ENCODE measurements at regions not wholly inside any gene's neighbourhood (a gene's known extent, or its start where the extent isn't known, plus 50 kb on each side); places are given as distances from the start of the nearest gene placed in this dataset.
"Not testable (repeated sequence)": the region's sequence is repeated elsewhere in the genome, so short reads cannot be mapped to it uniquely, and the experiment has no call there.

GRCh38 chr14:83289390-83289789 is 1755.7 kb upstream of the SEL1L start:
- no peak for DNase-seq (ENCODE audit: low spot score)

DNA sequence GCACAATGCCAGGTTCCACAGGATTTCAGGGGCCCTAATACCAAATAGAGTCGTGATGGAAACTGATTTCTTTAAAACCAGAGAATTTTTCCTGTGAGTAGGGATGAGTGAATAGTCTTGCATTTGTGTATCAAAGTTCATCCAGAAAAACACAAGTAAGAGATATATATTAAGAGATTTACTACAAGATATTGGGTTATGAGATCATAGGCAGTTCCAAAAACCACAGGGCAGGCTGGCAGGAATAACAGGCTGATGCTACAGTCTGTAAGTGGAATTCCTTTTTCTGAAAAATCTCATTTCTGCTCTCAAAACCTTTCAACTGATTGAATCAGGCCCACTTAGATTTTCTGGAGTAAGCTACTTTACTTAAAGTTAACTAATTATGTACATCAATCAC is 1756.2 kb upstream of the SEL1L start:
- no peak for DNase-seq (ENCODE audit: low spot score)

GRCh38 chr14:83290447-83290846 is 1756.8 kb upstream of the SEL1L start:
- DNase-seq (ENCODE audit: low spot score), result no peak

GRCh38 chr14:83291714-83292113 is 1758.1 kb upstream of the SEL1L start:
- DNase-seq (ENCODE audit: low spot score), result no peak

- no peak for DNase-seq (ENCODE audit: low spot score)
These were observed 1761.3 kb upstream of the SEL1L start for GRCh38 chr14:83294941-83295340.

DNA sequence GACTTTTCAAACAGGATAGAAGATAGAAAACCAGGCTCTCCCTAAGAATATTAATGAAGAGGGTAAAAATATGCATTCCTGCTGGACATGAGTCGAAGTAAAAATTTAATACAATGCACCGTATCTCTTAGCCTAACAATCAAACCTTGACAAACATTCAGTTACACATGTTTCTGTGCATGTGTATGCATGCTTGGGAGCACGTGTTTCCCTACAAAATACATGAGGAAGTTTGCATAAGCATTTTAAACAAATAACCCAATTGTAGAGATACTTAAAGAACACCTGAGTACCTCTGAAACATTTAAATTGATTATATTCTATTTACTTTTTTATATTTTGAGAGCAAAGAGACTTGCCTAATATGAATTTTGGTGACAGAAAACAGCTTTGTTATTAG is 1763.7 kb upstream of the SEL1L start:
- DNase-seq (ENCODE audit: low spot score), result no peak

GRCh38 chr14:83298016-83298415 is 1764.4 kb upstream of the SEL1L start:
- not testable (repeated sequence) for DNase-seq (ENCODE audit: low spot score)

GRCh38 chr14:83300476-83301064 is 1766.9 kb upstream of the SEL1L start:
- DNase-seq (ENCODE audit: low spot score), result peak; percentile 36

DNA sequence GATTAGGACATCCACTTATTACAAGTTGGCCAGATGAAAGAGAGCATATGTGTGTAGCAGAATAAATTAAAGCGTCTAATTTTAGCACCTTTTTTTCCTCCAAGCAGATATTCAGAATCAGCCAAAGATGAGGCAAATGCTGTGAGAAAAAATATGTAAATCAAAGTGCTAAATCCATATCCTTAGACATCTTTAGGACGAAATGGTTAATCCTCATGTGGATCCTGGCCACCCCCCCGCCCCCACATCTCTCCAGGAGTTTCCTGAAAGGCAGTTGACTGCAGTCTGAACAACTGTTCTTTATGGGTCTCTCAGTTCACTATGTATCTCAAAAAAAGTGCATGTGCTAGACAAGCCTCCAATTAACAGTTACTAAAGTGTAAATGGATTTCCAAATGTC is 1768.1 kb upstream of the SEL1L start:
- no peak for DNase-seq (ENCODE audit: low spot score)

- no peak for DNase-seq (ENCODE audit: low spot score)
These were observed 1775.6 kb upstream of the SEL1L start for GRCh38 chr14:83309211-83309610.

GRCh38 chr14:83309833-83310232 is 1776.2 kb upstream of the SEL1L start:
- no peak for DNase-seq (ENCODE audit: low spot score)

DNA sequence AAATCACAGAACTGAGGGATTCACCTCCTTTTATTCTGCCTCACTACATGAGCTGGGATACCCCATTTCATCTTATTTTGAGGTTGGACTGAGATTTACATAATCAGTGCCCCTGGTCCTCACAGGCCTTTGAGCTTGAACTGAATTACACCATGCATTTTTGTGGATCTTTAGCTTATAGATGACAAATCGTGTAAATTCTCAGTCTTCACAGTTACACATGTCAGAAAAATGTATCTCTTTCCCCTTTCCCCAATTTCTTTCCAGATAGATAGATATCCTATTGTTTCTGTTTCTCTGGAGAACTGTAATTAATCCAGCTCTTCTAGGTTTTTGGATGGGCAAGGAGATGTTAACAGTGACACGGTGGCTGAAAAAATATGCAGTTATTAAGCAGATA is 1778.9 kb upstream of the SEL1L start:
- no peak for DNase-seq (ENCODE audit: low spot score)

DNA sequence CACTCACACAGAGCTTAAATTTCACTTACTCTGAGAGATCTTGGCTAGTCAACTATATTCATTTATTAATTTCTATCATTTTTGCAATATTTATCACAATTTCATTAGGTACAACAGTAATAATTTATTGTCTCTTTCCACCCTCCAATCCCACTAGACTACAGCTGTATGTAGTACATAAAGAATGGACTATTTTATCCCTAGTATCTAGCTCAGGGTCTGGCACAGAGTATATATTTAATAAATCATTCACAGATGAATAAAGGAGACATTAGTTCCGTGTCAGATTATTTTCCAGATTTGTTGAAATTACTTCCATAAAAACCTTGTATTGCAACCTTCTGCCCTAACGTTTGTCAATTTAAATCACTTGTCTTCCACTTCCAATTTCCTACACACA is 1781.1 kb upstream of the SEL1L start:
- no peak for DNase-seq (ENCODE audit: low spot score)

DNA sequence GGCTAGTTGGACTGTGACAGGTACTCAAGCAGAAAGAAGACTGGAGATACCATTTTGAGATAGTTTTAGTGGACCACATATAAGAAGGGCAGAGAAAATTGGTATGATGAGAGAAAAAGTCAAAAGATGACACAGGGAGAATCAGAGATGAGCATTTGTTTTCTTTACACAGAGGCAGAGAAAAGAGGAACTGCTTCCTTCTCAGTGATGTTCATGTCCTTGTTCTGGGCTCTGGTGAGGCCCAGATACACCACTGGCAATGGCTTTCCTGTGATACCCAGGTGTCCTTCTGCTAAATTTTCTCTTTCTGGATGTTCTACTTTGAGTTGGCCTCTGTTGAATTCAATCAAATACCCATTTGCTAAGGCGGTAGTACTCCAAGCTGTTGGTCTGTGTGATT is 1782.7 kb upstream of the SEL1L start:
- DNase-seq (ENCODE audit: low spot score), result no peak

DNA sequence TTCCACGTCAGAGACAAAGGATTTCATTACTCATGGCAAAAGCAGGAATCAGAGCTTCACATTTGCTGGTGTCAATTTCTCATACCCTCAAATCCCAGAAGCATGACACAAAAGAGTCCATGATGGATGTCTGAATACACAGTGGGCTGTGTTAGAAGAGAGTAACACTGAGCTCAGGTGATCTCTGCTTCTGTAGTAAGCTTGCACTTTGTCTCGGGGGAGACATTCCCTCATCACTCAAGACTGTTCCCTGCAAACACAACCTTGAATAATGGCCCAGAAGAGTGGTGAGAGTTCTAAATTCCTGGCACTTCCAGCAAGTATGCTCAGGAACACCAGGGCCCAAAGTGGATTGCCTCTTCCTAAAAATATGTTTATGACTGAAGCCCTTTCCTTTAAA is 1787.2 kb upstream of the SEL1L start:
- no peak for DNase-seq (ENCODE audit: low spot score)

DNA sequence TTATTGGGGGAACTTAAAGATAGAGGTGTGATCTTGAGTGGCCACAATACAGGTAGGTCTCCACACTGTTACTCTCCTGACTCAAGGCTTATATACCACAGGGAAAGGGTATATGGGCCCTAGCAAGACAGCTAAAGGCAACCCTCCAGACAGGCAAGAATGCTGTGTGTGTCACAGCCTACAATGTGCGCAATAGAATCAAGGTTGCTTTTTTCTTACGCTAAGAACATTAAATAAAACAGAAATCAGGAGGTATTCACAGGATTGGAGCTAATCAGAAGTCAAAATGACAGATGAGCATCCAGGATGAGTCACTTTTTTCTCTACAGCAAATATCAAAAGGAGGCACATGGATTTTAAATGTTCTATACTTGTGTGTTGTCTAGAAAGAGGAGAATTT is 1797.9 kb upstream of the SEL1L start:
- DNase-seq (ENCODE audit: low spot score), result no peak

DNA sequence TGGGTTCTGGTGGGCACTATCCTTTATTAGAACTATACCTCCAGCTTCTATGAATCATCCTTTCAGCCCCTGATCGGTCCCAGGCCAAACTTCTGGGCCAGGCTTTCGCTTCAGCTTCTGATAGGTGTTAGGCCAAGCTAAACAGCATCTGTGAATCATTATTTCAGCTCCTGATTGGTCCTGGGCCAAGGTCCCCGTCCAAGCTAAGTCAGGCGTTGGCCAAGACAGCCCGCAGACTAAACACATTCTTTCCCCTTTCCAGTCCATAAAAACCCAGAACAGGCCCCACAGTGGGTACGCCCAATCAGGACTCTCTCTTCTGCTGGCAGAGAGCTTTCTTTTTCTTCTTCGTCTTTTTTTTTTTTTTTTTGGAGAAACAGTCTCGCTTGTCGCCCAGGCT is 1808.9 kb upstream of the SEL1L start:
- DNase-seq (ENCODE audit: low spot score), result peak; percentile 4

- no peak for DNase-seq (ENCODE audit: low spot score)
These were observed 1814.2 kb upstream of the SEL1L start for GRCh38 chr14:83347874-83348273.

GRCh38 chr14:83355609-83356008 is 1822.0 kb upstream of the SEL1L start:
- no peak for DNase-seq (ENCODE audit: low spot score)

DNA sequence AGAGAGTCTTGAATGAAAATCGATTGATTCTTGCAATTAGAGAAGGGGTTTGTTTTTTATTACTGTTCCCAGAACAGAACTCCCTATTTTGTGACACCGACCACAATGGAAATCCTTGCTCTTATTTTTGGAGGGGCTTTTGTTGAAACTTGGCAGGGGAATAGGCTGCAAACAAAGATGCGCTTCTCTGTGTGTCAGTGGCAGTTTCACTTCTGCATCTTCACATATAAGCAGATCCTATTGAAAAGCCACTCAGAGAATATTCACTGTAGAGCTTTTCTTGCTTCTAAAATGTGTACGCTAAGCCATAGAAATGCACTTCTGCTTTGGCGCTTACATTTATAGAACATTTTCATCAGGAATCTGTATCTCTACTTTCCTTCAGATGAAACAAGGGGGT is 1822.4 kb upstream of the SEL1L start:
- no peak for DNase-seq (ENCODE audit: low spot score)

- no peak for DNase-seq (ENCODE audit: low spot score)
These were observed 1838.6 kb upstream of the SEL1L start for GRCh38 chr14:83372271-83372670.

- no peak for DNase-seq (ENCODE audit: low spot score)
These were observed 1845.8 kb upstream of the SEL1L start for GRCh38 chr14:83379436-83379835.

DNA sequence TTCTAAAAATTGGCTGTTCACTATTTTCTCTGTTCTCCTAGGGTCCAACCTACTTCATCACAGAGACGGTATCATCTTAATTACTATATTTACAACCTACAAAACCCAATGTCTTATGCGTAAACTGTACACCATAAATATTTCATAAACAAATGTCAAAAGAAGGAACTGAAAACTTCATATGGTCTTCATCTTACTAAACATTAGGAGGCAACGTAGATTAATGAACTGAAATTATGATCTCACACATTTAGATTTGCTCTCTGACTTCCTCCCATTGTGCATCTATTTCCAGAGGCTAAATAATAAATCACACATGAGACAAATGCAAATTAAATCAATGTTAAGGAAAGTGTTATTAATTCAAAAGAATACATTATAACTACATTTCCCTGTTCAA is 1850.6 kb upstream of the SEL1L start:
- DNase-seq (ENCODE audit: low spot score), result no peak

GRCh38 chr14:83395321-83395720 is 1861.7 kb upstream of the SEL1L start:
- no peak for DNase-seq (ENCODE audit: low spot score)

GRCh38 chr14:83416476-83416875 is 1882.8 kb upstream of the SEL1L start:
- no peak for DNase-seq (ENCODE audit: low spot score)

Measured in H4 (cell line).